Neural progenitor cell (in vitro differentiated cells): ENCODE measurements at regions not wholly inside any gene's neighbourhood (a gene's known extent, or its start where the extent isn't known, plus 50 kb on each side); places are given as distances from the start of the nearest gene placed in this dataset.

Experiments
- DNase-seq: peaks from one replicate; pipeline ENCODE4 v3.0.0-alpha.2; 2016; ENCODE audit warnings: low spot score
- H2AFZ ChIP-seq: fragments of 200-600 bp; sonication (generic); replicated peaks from 2 replicates; pipeline ENCODE4 v1.6.1; 2016; ENCODE audit warnings: antibody characterized with exemption
- H3F3A ChIP-seq: fragments of 200-600 bp; sonication (generic); 2 replicates; pipeline ENCODE4 v1.6.1; 2016; ENCODE audit warnings: antibody characterized with exemption, low read depth
- H3K27ac ChIP-seq: fragments of 200-600 bp; sonication (generic); 2 replicates; pipeline ENCODE4 v1.5.1; 2016; ENCODE audit warnings: mild to moderate bottlenecking
- H3K27me3 ChIP-seq: fragments of 200-600 bp; sonication (generic); 2 replicates; pipeline ENCODE4 v1.6.1; 2016; ENCODE audit warnings: mild to moderate bottlenecking, moderate library complexity
- H3K36me3 ChIP-seq: fragments of 200-600 bp; sonication (generic); 2 replicates; pipeline ENCODE4 v1.5.1; 2016
- H3K4me1 ChIP-seq: fragments of 200-600 bp; sonication (generic); 2 replicates; pipeline ENCODE4 v1.6.1; 2016; ENCODE audit warnings: mixed run types
- H3K4me2 ChIP-seq: fragments of 200-600 bp; sonication (generic); 2 replicates; pipeline ENCODE4 v1.6.1; 2016
- H3K4me3 ChIP-seq: fragments of 200-600 bp; sonication (generic); 2 replicates; pipeline ENCODE4 v1.5.1; 2016
- H3K79me2 ChIP-seq: fragments of 200-600 bp; sonication (generic); 2 replicates; pipeline ENCODE4 v1.6.1; 2016; ENCODE audit warnings: low read depth
- H3K9ac ChIP-seq: fragments of 200-600 bp; sonication (generic); 2 replicates; pipeline ENCODE4 v1.6.1; 2016
- H3K9me3 ChIP-seq: fragments of 200-600 bp; sonication (generic); 2 replicates; pipeline ENCODE4 v1.5.1; 2016; ENCODE audit warnings: low read depth
- H4K20me1 ChIP-seq: fragments of 200-600 bp; sonication (generic); 2 replicates; pipeline ENCODE4 v1.6.1; 2016; ENCODE audit warnings: low read depth
- H3K27ac Mint-ChIP-seq: 3 replicates; pipeline ENCODE4 v1.8.0; 2021; ENCODE audit warnings: mixed read lengths
- H3K27me3 Mint-ChIP-seq: 2 replicates; pipeline ENCODE4 v1.8.0; 2022; ENCODE audit warnings: low read depth, mild to moderate bottlenecking, inconsistent platforms, moderate library complexity, mixed read lengths; ENCODE audit not compliant: insufficient read depth
- H3K36me3 Mint-ChIP-seq: 3 replicates; pipeline ENCODE4 v1.8.0; 2021; ENCODE audit warnings: mixed read lengths
- H3K4me1 Mint-ChIP-seq: 3 replicates; pipeline ENCODE4 v1.8.0; 2021; ENCODE audit warnings: mixed read lengths
- H3K4me3 Mint-ChIP-seq: 3 replicates; pipeline ENCODE4 v1.8.0; 2021; ENCODE audit warnings: mild to moderate bottlenecking, moderate library complexity, mixed read lengths
- H3K9me3 Mint-ChIP-seq: 3 replicates; pipeline ENCODE4 v1.8.0; 2020; ENCODE audit warnings: mixed read lengths
- EZH2 ChIP-seq: fragments of 200-600 bp; sonication (generic); IDR thresholded peaks from 2 replicates; pipeline ENCODE4 v1.6.1; 2017; ENCODE audit warnings: antibody characterized with exemption, mild to moderate bottlenecking, moderate library complexity
- EZH2phosphoT487 ChIP-seq: fragments of 200-600 bp; sonication (generic); IDR thresholded peaks from 2 replicates; pipeline ENCODE4 v1.6.1; 2017; ENCODE audit warnings: antibody characterized with exemption
- TF ChIP-seq, protein P1 (sequence below): fragments of 200-600 bp; sonication (generic); IDR thresholded peaks from 2 replicates; pipeline ENCODE4 v1.5.1; 2017; ENCODE audit warnings: antibody characterized with exemption, mild to moderate bottlenecking

DNA sequence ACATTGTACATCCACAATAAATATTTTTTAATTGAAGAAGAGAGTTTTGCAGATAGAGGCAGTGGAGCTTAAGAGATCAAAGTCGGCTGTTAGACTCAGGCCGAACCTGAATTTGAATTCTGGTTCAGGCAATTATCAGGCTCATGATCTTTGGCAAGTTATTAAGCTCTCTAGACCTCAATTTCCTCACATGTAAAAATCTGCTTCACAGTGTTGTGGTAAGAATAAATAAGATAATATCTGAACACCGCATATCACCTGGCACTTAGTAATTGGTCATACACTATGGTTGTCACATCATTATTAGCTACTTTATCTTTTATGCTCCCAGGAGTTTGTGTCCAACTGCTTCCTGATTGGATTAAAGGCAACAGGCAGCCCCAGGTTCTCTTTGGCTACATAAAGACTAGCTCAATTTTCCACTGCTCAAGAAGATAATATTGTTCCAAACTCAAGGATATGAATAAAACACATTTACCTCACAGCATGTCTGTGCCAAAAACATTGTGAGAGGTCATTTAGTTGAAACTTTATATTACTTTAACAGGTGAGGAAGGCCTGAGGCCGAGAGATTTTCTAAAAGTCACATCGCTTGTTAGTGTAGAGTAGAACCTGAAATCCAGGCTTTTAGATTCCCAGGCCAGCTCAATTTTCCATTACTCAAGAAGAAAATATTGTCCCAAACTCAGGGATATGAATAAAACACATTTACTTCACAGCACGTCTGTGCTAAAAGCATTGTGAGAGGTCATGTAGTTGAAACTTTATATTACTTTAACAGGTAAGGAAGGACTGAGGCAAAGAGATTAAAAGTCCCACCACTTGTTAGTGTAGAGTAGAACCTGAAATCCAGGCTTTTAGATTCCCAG lies 289.2 kb upstream of the PTGER4 start:
- no peaks in the 10 kb centered on the region for H3K4me1 ChIP-seq
- no peaks in the 10 kb centered on the region for H4K20me1 ChIP-seq
- Mint-ChIP-seq H3K36me3 (no peaks in the 10 kb centered on the region), H3K4me1 (no peaks in the 10 kb centered on the region), H3K9me3 (no peaks in the 10 kb centered on the region), H3K4me3 (no peak overlapping the region), H3K27me3 (no peaks in the 10 kb centered on the region), H3K27ac (no peak overlapping the region)
- no peaks in the 10 kb centered on the region for H3K27me3 ChIP-seq
- no peaks in the 10 kb centered on the region for H3F3A ChIP-seq
- H3K9me3 ChIP-seq: no peaks in the 10 kb centered on the region
- no peaks in the 10 kb centered on the region for H3K36me3 ChIP-seq
- no peaks in the 10 kb centered on the region for H3K79me2 ChIP-seq
- H2AFZ ChIP-seq: no peak overlapping the region
- DNase-seq: no peak
- no peak for TF ChIP-seq EZH2
- TF ChIP-seq, protein P1, sequence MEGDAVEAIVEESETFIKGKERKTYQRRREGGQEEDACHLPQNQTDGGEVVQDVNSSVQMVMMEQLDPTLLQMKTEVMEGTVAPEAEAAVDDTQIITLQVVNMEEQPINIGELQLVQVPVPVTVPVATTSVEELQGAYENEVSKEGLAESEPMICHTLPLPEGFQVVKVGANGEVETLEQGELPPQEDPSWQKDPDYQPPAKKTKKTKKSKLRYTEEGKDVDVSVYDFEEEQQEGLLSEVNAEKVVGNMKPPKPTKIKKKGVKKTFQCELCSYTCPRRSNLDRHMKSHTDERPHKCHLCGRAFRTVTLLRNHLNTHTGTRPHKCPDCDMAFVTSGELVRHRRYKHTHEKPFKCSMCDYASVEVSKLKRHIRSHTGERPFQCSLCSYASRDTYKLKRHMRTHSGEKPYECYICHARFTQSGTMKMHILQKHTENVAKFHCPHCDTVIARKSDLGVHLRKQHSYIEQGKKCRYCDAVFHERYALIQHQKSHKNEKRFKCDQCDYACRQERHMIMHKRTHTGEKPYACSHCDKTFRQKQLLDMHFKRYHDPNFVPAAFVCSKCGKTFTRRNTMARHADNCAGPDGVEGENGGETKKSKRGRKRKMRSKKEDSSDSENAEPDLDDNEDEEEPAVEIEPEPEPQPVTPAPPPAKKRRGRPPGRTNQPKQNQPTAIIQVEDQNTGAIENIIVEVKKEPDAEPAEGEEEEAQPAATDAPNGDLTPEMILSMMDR: no peak
- TF ChIP-seq EZH2phosphoT487: no peak
- H3K27ac ChIP-seq: no peak overlapping the region
- no peak overlapping the region for H3K4me2 ChIP-seq
- no peak overlapping the region for H3K9ac ChIP-seq
- no peak overlapping the region for H3K4me3 ChIP-seq

DNA sequence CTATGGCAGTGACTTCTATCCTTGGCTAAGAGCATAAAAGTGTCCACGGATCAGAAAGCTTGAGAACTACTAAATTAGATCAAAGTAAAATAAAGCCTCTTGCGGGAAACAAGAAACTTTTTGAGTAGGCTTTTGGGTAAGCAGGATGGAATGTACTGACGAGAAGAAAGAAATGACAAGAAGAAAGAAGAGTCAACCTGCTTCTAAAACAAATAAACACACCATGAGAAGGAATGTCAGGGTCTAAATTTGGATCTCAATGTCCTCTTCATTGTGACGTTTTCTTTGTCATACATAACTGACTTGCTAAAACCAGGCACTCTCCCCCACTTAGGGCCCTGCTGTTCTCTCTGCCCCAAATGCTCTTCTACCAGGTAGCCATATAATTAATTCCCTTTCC lies 290.1 kb upstream of the PTGER4 start:
- no peaks in the 10 kb centered on the region for H3K9me3 Mint-ChIP-seq
- no peaks in the 10 kb centered on the region for H3K4me1 ChIP-seq
- H3F3A ChIP-seq: no peaks in the 10 kb centered on the region
- TF ChIP-seq, protein P1: no peak
- no peak for TF ChIP-seq EZH2
- no peak for TF ChIP-seq EZH2phosphoT487
- H3K4me1 Mint-ChIP-seq: no peaks in the 10 kb centered on the region
- H3K9ac ChIP-seq: no peak overlapping the region
- no peak overlapping the region for H3K4me3 ChIP-seq
- H2AFZ ChIP-seq: no peak overlapping the region
- no peaks in the 10 kb centered on the region for H3K36me3 ChIP-seq
- H3K4me2 ChIP-seq: no peak overlapping the region
- no peaks in the 10 kb centered on the region for H3K27me3 ChIP-seq
- no peak overlapping the region for H3K27ac ChIP-seq
- no peaks in the 10 kb centered on the region for H3K36me3 Mint-ChIP-seq
- H3K27ac Mint-ChIP-seq: no peak overlapping the region
- no peaks in the 10 kb centered on the region for H4K20me1 ChIP-seq
- H3K79me2 ChIP-seq: no peaks in the 10 kb centered on the region
- H3K4me3 Mint-ChIP-seq: no peak overlapping the region
- no peak for DNase-seq
- no peaks in the 10 kb centered on the region for H3K9me3 ChIP-seq
- H3K27me3 Mint-ChIP-seq: no peaks in the 10 kb centered on the region

DNA sequence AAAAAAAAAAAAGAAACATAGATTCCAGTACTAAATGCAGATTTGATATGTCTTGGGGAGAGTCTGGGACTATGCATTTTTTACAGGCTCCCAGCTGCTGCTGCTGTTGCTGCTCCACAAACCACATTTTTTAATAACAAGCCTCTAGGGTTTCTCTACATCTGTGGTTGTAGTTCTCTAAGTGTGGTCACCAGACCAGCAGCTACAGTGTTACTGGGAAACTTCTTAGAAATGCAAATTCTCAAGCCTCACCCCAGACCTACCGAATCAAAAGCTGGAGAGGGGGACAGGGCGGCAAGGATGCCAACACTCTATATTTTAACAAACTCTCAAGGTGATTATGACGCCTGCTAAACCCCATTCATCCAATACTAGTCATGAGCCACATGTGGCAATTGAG lies 293.4 kb upstream of the PTGER4 start:
- Histone ChIP-seq H3K27me3 (no peaks in the 10 kb centered on the region), H3K4me1 (no peaks in the 10 kb centered on the region), H3K79me2 (no peaks in the 10 kb centered on the region), H3K9me3 (no peaks in the 10 kb centered on the region), H3K27ac (no peak overlapping the region), H3K4me3 (no peak overlapping the region), H3F3A (no peaks in the 10 kb centered on the region), H2AFZ (no peak overlapping the region), H3K36me3 (no peaks in the 10 kb centered on the region), H4K20me1 (no peaks in the 10 kb centered on the region), H3K9ac (no peak overlapping the region), H3K4me2 (no peak overlapping the region)
- TF ChIP-seq EZH2phosphoT487: no peak
- TF ChIP-seq, protein P1: no peak
- no peak for TF ChIP-seq EZH2
- no peak for DNase-seq
- H3K27ac Mint-ChIP-seq: no peak overlapping the region
- H3K27me3 Mint-ChIP-seq: no peaks in the 10 kb centered on the region
- no peaks in the 10 kb centered on the region for H3K9me3 Mint-ChIP-seq
- H3K4me1 Mint-ChIP-seq: peaks cover 11% of the 10 kb centered on the region
- H3K4me3 Mint-ChIP-seq: no peak overlapping the region
- no peaks in the 10 kb centered on the region for H3K36me3 Mint-ChIP-seq
